IPS-18c (cell line): ENCODE measurements at regions not wholly inside any gene's neighbourhood (a gene's known extent, or its start where the extent isn't known, plus 50 kb on each side); places are given as distances from the start of the nearest gene placed in this dataset.

ENCODE experiments used
- H3K4me3 ChIP-seq: 2 replicates; pipeline ENCODE4 v1.7.0; 2013; ENCODE audit warnings: low read depth, mild to moderate bottlenecking, low read length, moderate library complexity; ENCODE audit not compliant: insufficient read depth
- H3K9me3 ChIP-seq: one replicate; pipeline ENCODE4 v1.6.1; 2013; ENCODE audit warnings: mild to moderate bottlenecking, low read length, moderate library complexity; ENCODE audit not compliant: control insufficient read depth, insufficient read depth

GRCh38 chr12:59980476-59980875 is 384.6 kb downstream of the SLC16A7 start:
- H3K9me3 ChIP-seq = no peaks in the 10 kb centered on the region
- H3K4me3 ChIP-seq = no peak overlapping the region

DNA sequence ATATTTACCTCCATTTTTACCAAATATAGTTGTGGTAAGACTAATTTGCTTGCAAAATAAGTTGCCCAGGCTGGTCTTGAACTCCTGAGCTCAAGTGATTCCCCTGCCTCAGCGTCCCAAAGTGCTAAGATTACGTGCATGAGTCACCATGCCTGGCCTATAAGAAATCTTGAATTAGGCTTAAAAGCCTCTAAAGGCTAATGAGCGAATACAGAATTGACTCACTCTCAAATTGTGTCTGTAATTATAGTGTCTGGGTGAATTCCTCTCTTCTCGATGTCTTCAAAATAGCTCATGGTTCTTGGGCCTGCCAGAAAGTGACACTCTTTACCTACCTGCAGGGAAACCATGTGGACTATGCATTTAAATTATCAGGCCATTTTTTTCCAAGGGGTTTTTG is 403.5 kb downstream of the SLC16A7 start:
- H3K9me3 ChIP-seq = no peaks in the 10 kb centered on the region
- no peak overlapping the region for H3K4me3 ChIP-seq

GRCh38 chr12:60010486-60010885 is 414.7 kb downstream of the SLC16A7 start:
- Histone ChIP-seq H3K4me3 (no peak overlapping the region), H3K9me3 (no peaks in the 10 kb centered on the region)

- no peaks in the 10 kb centered on the region for H3K9me3 ChIP-seq
These were observed 416.8 kb downstream of the SLC16A7 start for GRCh38 chr12:60012659-60013058.

DNA sequence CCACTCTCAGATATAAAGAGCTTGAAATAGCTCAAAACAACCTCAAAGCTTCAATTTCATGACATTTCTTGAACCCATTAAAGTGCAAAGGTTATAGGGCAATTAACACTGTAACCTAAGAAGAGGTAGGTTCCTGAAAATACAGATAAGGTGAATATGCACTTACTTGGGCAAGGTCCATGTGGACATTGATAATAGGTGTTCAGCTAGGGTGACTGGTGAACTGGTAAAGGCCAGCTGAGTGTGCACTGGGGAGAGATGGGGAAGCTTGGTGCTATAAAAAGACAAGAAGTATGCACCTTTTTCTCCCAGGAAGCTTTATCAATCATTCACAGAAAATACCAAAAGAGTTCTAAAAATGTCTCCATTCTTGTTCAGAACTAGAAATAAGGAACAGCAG is 418.6 kb downstream of the SLC16A7 start:
- no peak overlapping the region for H3K4me3 ChIP-seq
- H3K9me3 ChIP-seq = no peaks in the 10 kb centered on the region

More at GRCh38 chr12:60012659-60013058, 416.8 kb downstream of the SLC16A7 start:
- H3K4me3 ChIP-seq = no peak overlapping the region

DNA sequence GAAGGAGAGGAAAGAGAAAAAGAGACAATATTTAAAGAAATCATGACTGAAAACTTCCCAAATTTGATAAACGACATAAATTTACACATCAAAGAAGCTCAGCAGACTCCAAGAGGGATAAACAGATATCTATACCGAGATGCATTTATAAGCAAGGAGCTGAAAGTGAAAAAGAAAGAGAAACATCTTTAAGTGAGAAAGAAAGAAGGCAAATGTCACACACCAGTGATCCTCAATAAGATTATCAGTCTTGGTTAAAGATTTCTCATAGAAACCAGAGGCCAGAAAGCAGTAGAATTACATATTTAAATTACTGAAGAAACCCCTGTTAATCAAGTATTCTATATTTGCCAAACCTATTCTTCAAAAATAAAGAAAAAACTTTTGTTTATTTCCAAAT is 424.2 kb downstream of the SLC16A7 start:
- Histone ChIP-seq H3K4me3 (no peak overlapping the region), H3K9me3 (no peaks in the 10 kb centered on the region)

DNA sequence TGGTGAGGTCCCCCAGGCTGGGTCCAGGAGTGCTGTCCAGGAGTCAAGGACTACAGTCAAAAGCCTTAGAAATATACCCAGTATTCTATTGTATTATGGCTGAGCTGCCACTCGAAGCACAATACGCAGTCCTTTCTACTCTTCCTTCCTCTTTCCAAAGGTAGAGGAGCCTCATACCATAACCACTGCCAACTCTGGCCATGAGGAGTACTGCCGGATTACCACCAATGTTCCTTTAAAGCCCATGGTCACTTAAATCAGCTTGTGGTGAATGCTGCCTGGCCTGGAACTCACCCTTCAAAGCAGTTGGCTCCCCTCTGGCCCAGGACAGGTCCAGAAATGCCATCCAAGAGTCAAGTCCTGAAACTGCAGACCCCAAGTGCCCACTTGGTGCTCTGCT is 425.4 kb downstream of the SLC16A7 start:
- Histone ChIP-seq H3K9me3 (no peaks in the 10 kb centered on the region), H3K4me3 (no peak overlapping the region)

DNA sequence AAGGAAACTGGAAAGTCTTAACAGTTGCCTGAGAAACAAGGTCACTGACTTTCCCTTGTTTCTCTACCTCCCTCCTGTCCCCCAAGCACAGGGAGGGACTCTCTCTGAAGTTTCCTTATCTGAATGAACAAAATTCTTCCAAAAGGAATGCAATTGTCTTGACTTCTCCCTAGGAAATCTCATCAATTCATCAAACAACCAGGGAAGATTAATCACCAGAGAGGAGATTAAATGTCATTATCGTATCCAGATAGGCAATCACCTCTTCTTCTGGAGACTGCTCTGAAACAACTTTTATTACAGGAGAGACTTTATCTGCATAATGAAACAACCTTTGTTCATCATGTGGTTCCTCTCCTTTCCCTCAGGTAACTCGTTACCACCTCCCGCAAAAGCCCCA is 431.4 kb downstream of the SLC16A7 start:
- Histone ChIP-seq H3K4me3 (no peak overlapping the region), H3K9me3 (no peaks in the 10 kb centered on the region)

- no peak overlapping the region for H3K4me3 ChIP-seq
- peaks cover 5% of the 10 kb centered on the region for H3K9me3 ChIP-seq
These were observed 438.3 kb downstream of the SLC16A7 start for GRCh38 chr12:60034147-60034546.

DNA sequence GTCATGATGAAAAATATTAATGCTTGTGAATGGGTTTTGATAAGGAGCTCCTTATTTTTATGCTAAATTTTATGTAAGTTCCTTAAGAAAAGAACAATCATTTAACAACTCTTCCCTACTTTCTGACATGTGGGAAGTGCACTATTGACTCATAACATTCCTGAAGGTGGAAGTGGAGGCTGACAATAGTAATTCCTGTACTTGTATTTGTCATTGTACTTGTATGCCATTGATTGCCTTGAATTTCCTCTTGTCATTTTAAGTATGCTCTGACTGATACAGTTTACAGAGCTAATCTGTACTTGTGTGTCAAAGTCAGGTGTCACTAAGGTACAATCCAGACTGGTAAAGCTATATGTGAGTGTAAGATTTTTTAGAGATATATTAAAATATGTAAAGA is 440.0 kb downstream of the SLC16A7 start:
- H3K4me3 ChIP-seq = no peak overlapping the region

GRCh38 chr12:60042835-60043234 is 447.0 kb downstream of the SLC16A7 start:
- Histone ChIP-seq H3K9me3 (no peaks in the 10 kb centered on the region), H3K4me3 (no peak overlapping the region)

More for the DNA sequence above, 440.0 kb downstream of the SLC16A7 start:
- peaks cover 5% of the 10 kb centered on the region for H3K9me3 ChIP-seq

DNA sequence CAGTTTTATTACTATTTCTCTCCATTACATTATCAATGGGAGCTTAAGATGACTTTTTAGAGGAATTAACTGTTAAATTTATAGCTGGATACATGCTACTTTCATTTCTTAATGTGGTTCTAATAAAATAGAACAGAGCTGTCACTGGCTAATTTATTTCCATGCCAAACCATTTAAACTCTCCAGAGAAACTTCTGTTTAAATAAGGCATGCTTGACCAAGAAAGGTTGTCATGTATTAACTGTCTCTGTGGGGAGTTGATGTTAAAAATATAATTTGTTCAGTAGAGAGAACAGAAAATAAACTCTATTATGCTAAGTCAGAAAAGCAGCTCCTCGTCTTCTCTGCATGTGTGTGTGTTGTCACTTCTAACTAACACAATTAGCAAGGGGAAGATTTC is 447.4 kb downstream of the SLC16A7 start:
- H3K9me3 ChIP-seq = no peaks in the 10 kb centered on the region
- H3K4me3 ChIP-seq = no peak overlapping the region

GRCh38 chr12:60052483-60052882 is 456.7 kb downstream of the SLC16A7 start:
- Histone ChIP-seq H3K4me3 (no peak overlapping the region), H3K9me3 (no peaks in the 10 kb centered on the region)

- H3K4me3 ChIP-seq = no peak overlapping the region
- no peaks in the 10 kb centered on the region for H3K9me3 ChIP-seq
These were observed 463.4 kb downstream of the SLC16A7 start for GRCh38 chr12:60059180-60059579.

GRCh38 chr12:60066655-60067054 is 470.8 kb downstream of the SLC16A7 start:
- H3K4me3 ChIP-seq = no peak overlapping the region
- H3K9me3 ChIP-seq = no peaks in the 10 kb centered on the region

DNA sequence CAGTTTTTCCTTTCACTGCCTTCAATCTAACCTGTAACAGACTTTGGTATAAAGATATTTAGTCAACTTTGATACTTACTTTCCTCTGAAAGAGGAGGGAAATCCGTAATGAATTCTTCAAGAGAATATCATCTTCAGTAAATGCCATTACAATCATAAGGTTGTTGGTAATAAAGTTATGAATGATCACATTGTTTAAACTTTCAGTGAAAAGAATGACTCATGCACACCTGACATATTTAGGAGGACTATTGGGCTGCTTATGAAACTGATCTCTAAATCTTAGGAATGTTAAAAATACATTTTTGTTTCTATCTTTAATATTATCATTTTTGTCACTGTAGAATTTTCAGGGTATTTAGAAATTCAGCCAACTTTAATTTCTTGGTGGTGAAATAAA is 474.7 kb downstream of the SLC16A7 start:
- Histone ChIP-seq H3K4me3 (no peak overlapping the region), H3K9me3 (no peaks in the 10 kb centered on the region)

GRCh38 chr12:60071759-60072191 is 475.9 kb downstream of the SLC16A7 start:
- Histone ChIP-seq H3K9me3 (no peaks in the 10 kb centered on the region), H3K4me3 (no peak overlapping the region)

GRCh38 chr12:60072911-60073310 is 477.1 kb downstream of the SLC16A7 start:
- H3K4me3 ChIP-seq = no peak overlapping the region

DNA sequence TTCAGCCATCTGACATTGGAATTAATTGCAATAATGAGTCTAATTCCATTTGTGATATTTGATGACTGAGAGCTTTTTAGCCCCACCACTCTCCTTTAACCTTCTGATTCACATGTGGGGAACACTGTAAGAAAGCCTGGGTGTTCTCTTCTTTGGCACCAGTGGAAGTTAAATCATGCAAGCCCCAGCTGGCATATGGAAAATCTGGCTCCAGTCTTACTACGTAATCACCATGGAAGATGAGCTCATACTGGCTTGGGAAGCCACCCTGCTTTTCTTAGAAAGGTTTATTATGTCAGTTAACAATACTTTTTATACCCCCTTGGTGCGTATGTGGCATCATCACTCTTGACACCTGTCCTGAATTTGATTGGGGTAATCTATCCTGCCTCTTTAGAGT is 479.3 kb downstream of the SLC16A7 start:
- Histone ChIP-seq H3K9me3 (no peaks in the 10 kb centered on the region), H3K4me3 (no peak overlapping the region)

More at GRCh38 chr12:60072911-60073310, 477.1 kb downstream of the SLC16A7 start:
- H3K9me3 ChIP-seq = no peaks in the 10 kb centered on the region
